ENCODE measurements at regions not wholly inside any gene's neighbourhood (a gene's known extent, or its start where the extent isn't known, plus 50 kb on each side); places are given as distances from the start of the nearest gene placed in this dataset.

DNA sequence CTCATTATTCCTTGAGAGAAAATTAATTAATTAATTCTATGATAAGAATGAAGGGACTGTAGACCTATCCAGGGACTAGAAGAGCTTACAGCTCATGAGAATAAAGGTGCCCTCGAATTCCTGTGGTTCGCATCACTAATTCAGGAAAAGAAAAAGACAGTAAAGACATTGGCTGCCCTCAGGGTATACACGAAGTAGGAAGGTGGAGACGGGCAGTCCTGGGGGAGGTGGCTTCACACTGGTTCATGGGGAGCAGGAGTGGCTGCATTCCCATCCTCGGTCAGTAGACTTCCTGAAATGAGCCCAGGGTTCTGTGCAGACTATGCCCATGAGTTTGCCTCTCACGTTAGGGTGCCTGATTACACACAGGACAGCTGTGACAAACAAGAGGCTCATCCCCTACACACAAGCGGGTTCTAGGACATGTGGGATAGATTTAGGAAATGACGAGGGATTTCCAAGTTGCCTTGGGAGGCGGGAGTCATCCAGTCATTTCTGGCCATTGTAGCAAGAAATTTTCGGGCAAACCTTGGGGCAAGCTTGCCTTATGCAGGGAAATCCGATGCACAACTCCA lies 282.2 kb downstream of the CYP26B1 start:
- no peak for TF ChIP-seq POLR2A (IDR thresholded peaks at IDR 0.05; ENCODE audit: low read length)
- TF ChIP-seq GATA1 (IDR thresholded peaks at IDR 0.05; ENCODE audit: low read depth, low read length), result no peak
